ENCODE measurements at regions not wholly inside any gene's neighbourhood (a gene's known extent, or its start where the extent isn't known, plus 50 kb on each side); places are given as distances from the start of the nearest gene placed in this dataset.

- intact Hi-C loops (cut with DNase I), result loop anchor here in 1 of 10 donors (10.0 kb wide), 1 partner anchor 109 kb away; no protein-coding TSS in a partner anchor
- H3K4me1 ChIP-seq, result peaks cover 0 to 27% (median 0%) of the 10 kb centered on the region in 9 donors
These were observed 155.1 kb upstream of the ZNF32 start for GRCh38 chr10:43803791-43804190.

GRCh38 chr10:43802988-43803696, 154.5 kb upstream of the ZNF32 start:
- H3K9me3 ChIP-seq, result no peaks in the 10 kb centered on the region
- no peak for DNase-seq
- intact Hi-C loops (cut with DNase I), result loop anchor here in 1 of 10 donors (10.0 kb wide), 1 partner anchor 108 kb away; no protein-coding TSS in a partner anchor
- 94 to 98% methylated on average over 6 of the region's 6 CpGs for WGBS, 2 donors
- H3K27me3 ChIP-seq, result no peaks in the 10 kb centered on the region
- no peak for TF ChIP-seq CTCF (IDR thresholded peaks at IDR 0.05)
- no peak overlapping the region for H3K27ac ChIP-seq
- H3K4me1 ChIP-seq, result peaks cover 0 to 21% (median 0%) of the 10 kb centered on the region in 9 donors
- no peaks in the 10 kb centered on the region for H3K36me3 ChIP-seq
- no peak overlapping the region for H3K4me3 ChIP-seq
- no peak for ATAC-seq

More at GRCh38 chr10:43803791-43804190, 155.1 kb upstream of the ZNF32 start:
- Histone ChIP-seq H3K27me3 (no peaks in the 10 kb centered on the region), H3K9me3 (no peaks in the 10 kb centered on the region), H3K36me3 (no peaks in the 10 kb centered on the region), H3K4me3 (no peak overlapping the region), H3K27ac (no peak overlapping the region)
- DNase-seq, result no peak
- TF ChIP-seq CTCF (IDR thresholded peaks at IDR 0.05), result no peak
- WGBS, 2 donors, result 81 to 89% methylated on average over 7 of the region's 7 CpGs
- ATAC-seq, result no peak

- no peaks in the 10 kb centered on the region for H3K27me3 ChIP-seq
- H3K36me3 ChIP-seq, result no peaks in the 10 kb centered on the region
- peaks cover 0 to 14% (median 0%) of the 10 kb centered on the region in 9 donors for H3K4me1 ChIP-seq
- no peak overlapping the region for H3K4me3 ChIP-seq
- intact Hi-C loops (cut with DNase I), result loop anchor here in 1 of 10 donors (10.0 kb wide), 1 partner anchor 107 kb away; no protein-coding TSS in a partner anchor
- WGBS, 2 donors, result 94 to 96% methylated on average over 3 of the region's 3 CpGs
- no peak for DNase-seq
- peak overlapping the region in 5 of 10 donors; percentile 3 to 66 (median 27) for H3K27ac ChIP-seq
- ATAC-seq, result no peak
- no peak for TF ChIP-seq CTCF (IDR thresholded peaks at IDR 0.05)
- no peaks in the 10 kb centered on the region for H3K9me3 ChIP-seq
These were observed 152.9 kb upstream of the ZNF32 start for GRCh38 chr10:43801626-43802025.

- intact Hi-C loops (cut with DNase I), result loop anchor here in 1 of 10 donors (10.0 kb wide), 1 partner anchor 106 kb away; no protein-coding TSS in a partner anchor
- TF ChIP-seq CTCF (IDR thresholded peaks at IDR 0.05), result no peak
- DNase-seq (no peak), ATAC-seq (peak in 5 of 8 donors; percentile 10 to 66 (median 37))
- H3K4me3 ChIP-seq, result no peak overlapping the region
- H3K9me3 ChIP-seq, result no peaks in the 10 kb centered on the region
- H3K4me1 ChIP-seq, result peaks cover 0 to 14% (median 0%) of the 10 kb centered on the region in 9 donors
- H3K27ac ChIP-seq, result peak overlapping the region in 5 of 10 donors; percentile 3 to 66 (median 27)
- H3K27me3 ChIP-seq, result no peaks in the 10 kb centered on the region
- H3K36me3 ChIP-seq, result no peaks in the 10 kb centered on the region
- 62 to 77% methylated on average over 4 of the region's 4 CpGs for WGBS, 2 donors
These were observed 152.5 kb upstream of the ZNF32 start for GRCh38 chr10:43801140-43801539.

Data from heart right ventricle (tissue), 16 donors.